Naive thymus-derived CD4-positive, alpha-beta T cell (primary cell): ENCODE measurements at regions not wholly inside any gene's neighbourhood (a gene's known extent, or its start where the extent isn't known, plus 50 kb on each side); places are given as distances from the start of the nearest gene placed in this dataset.
"Not testable (repeated sequence)": the region's sequence is repeated elsewhere in the genome, so short reads cannot be mapped to it uniquely, and the experiment has no call there.

Source experiments
- ATAC-seq: fragments of 150-1000 bp; cut with Tn5 transposase; 2 replicates; pipeline ENCODE4 v1.10.0; 2021; ENCODE audit warnings: mild to moderate bottlenecking, moderate library complexity
- CTCF ChIA-PET: fragments of 350-600 bp; sonication (Branson Sonifier 250); formaldehyde crosslinking; loops from one replicate; lab custom pipeline; 2021; ENCODE audit warnings: antibody characterized with exemption; lab: Charles Lee
- POLR2A ChIA-PET: fragments of 350-600 bp; sonication (Branson Sonifier 250); formaldehyde crosslinking; loops from one replicate; lab custom pipeline; 2021; ENCODE audit warnings: antibody characterized with exemption, inconsistent platforms; lab: Charles Lee
- DNase-seq, 9 donors: peaks; one replicate each; pipeline versions ENCODE4 v3.0.0 to v3.0.0-alpha.2; 2020 to 2022; ENCODE audit warnings: mixed read lengths in 1 of 9
- H3K27ac ChIP-seq: one replicate; pipeline ENCODE4 v1.7.0; 2013; ENCODE audit warnings: mild to moderate bottlenecking, low read depth, low read length, moderate library complexity
- H3K27me3 ChIP-seq, 2 donors: one replicate each; pipeline ENCODE4 v1.7.0; 2013; ENCODE audit warnings: low read length in 2 of 2, mild to moderate bottlenecking in 2 of 2, moderate library complexity in 2 of 2; ENCODE audit not compliant: control insufficient read depth in 2 of 2, insufficient read depth in 2 of 2
- H3K36me3 ChIP-seq, 3 experiments: 1 replicate in 2 of 3; 2 replicates in 1 of 3; pipeline ENCODE4 v1.7.0; 2013; ENCODE audit warnings: low read length in 3 of 3, mild to moderate bottlenecking in 3 of 3, moderate library complexity in 1 of 3; ENCODE audit not compliant: insufficient read depth in 3 of 3, control insufficient read depth in 2 of 3
- H3K4me1 ChIP-seq, 2 donors: one replicate each; pipeline ENCODE4 v1.7.0; 2013; ENCODE audit warnings: low read length in 2 of 2, mild to moderate bottlenecking in 2 of 2, moderate library complexity in 1 of 2; ENCODE audit not compliant: control insufficient read depth in 2 of 2, insufficient read depth in 2 of 2
- H3K4me3 ChIP-seq: 2 replicates; pipeline ENCODE4 v1.7.0; 2013; ENCODE audit warnings: mild to moderate bottlenecking, low read length
- H3K9me3 ChIP-seq, 3 experiments: 1 replicate in 2 of 3; 2 replicates in 1 of 3; pipeline ENCODE4 v1.7.0; 2013; ENCODE audit warnings: low read length in 3 of 3; ENCODE audit not compliant: control insufficient read depth in 2 of 3
- H3K27ac Mint-ChIP-seq, 9 donors: one replicate each; pipeline ENCODE4 v1.8.0; 2020 to 2022; ENCODE audit warnings: mixed read lengths in 9 of 9, mild to moderate bottlenecking in 8 of 9, moderate library complexity in 5 of 9, inconsistent platforms in 2 of 9
- H3K27me3 Mint-ChIP-seq, 5 donors: one replicate each; pipeline ENCODE4 v1.8.0; 2021 to 2022; ENCODE audit warnings: mixed read lengths in 5 of 5, mild to moderate bottlenecking in 1 of 5
- H3K36me3 Mint-ChIP-seq, 5 donors: one replicate each; pipeline ENCODE4 v1.8.0; 2020 to 2022; ENCODE audit warnings: mixed read lengths in 5 of 5, mild to moderate bottlenecking in 3 of 5, inconsistent platforms in 1 of 5
- H3K4me1 Mint-ChIP-seq, 7 donors: one replicate each; pipeline ENCODE4 v1.8.0; 2020 to 2022; ENCODE audit warnings: mixed read lengths in 7 of 7, mild to moderate bottlenecking in 3 of 7, inconsistent platforms in 1 of 7
- H3K4me3 Mint-ChIP-seq, 10 donors: one replicate each; pipeline ENCODE4 v1.8.0; 2020 to 2022; ENCODE audit warnings: mild to moderate bottlenecking in 10 of 10, mixed read lengths in 10 of 10, moderate library complexity in 6 of 10, inconsistent platforms in 2 of 10
- H3K9me3 Mint-ChIP-seq, 11 donors: one replicate each; pipeline ENCODE4 v1.8.0; 2020 to 2022; ENCODE audit warnings: mixed read lengths in 11 of 11, mild to moderate bottlenecking in 4 of 11, inconsistent platforms in 1 of 11, moderate library complexity in 1 of 11
- intact Hi-C, 2 donors: fragments of 100-400 bp; cut with micrococcal nuclease; formaldehyde crosslinking; loops; one replicate each; pipeline ENCODE4 v1.15.1; 2023

GRCh38 chr1:196043268-196043667, 565.0 kb downstream of the KCNT2 start:
- Mint-ChIP-seq H3K36me3 (no peaks in the 10 kb centered on the region), H3K9me3 (peaks cover 0 to 20% (median 7%) of the 10 kb centered on the region in 11 donors), H3K27me3 (no peaks in the 10 kb centered on the region), H3K4me1 (no peaks in the 10 kb centered on the region), H3K27ac (no peak overlapping the region), H3K4me3 (no peak overlapping the region)
- no peaks in the 10 kb centered on the region for H3K27me3 ChIP-seq
- intact Hi-C loops = no loop called here
- no peaks in the 10 kb centered on the region for H3K9me3 ChIP-seq
- CTCF ChIA-PET = no interaction called here
- H3K4me3 ChIP-seq = no peak overlapping the region
- POLR2A ChIA-PET = no interaction called here
- DNase-seq (no peak), ATAC-seq (no peak)
- H3K4me1 ChIP-seq = no peaks in the 10 kb centered on the region
- H3K36me3 ChIP-seq = no peaks in the 10 kb centered on the region
- no peak overlapping the region for H3K27ac ChIP-seq

GRCh38 chr1:196034080-196034706, 574.0 kb downstream of the KCNT2 start:
- H3K27me3 ChIP-seq = no peaks in the 10 kb centered on the region
- Mint-ChIP-seq H3K36me3 (no peaks in the 10 kb centered on the region), H3K4me3 (no peak overlapping the region), H3K27ac (no peak overlapping the region), H3K4me1 (no peaks in the 10 kb centered on the region), H3K27me3 (no peaks in the 10 kb centered on the region), H3K9me3 (peaks cover 0 to 25% (median 7%) of the 10 kb centered on the region in 11 donors)
- intact Hi-C loops = no loop called here
- ChIA-PET CTCF (no interaction called here), POLR2A (no interaction called here)
- no peaks in the 10 kb centered on the region for H3K36me3 ChIP-seq
- ATAC-seq (no peak), DNase-seq (no peak)
- no peaks in the 10 kb centered on the region for H3K4me1 ChIP-seq
- H3K27ac ChIP-seq = no peak overlapping the region
- H3K9me3 ChIP-seq = no peaks in the 10 kb centered on the region
- H3K4me3 ChIP-seq = no peak overlapping the region

GRCh38 chr1:196031387-196031786, 576.9 kb downstream of the KCNT2 start:
- CTCF ChIA-PET, intact Hi-C loops, H3K36me3 Mint-ChIP-seq, H3K27ac Mint-ChIP-seq, H3K4me1 ChIP-seq, H3K4me3 Mint-ChIP-seq, H3K9me3 ChIP-seq, DNase-seq, H3K4me3 ChIP-seq, H3K27me3 ChIP-seq, ATAC-seq, POLR2A ChIA-PET, H3K36me3 ChIP-seq, H3K27ac ChIP-seq, H3K27me3 Mint-ChIP-seq, H3K4me1 Mint-ChIP-seq: not testable (repeated sequence)
- peaks cover 0 to 13% (median 0%) of the 10 kb centered on the region in 11 donors for H3K9me3 Mint-ChIP-seq

- Mint-ChIP-seq H3K27ac (no peak overlapping the region), H3K27me3 (no peaks in the 10 kb centered on the region), H3K36me3 (no peaks in the 10 kb centered on the region), H3K9me3 (peaks cover 0 to 5% (median 0%) of the 10 kb centered on the region in 11 donors), H3K4me1 (no peaks in the 10 kb centered on the region), H3K4me3 (no peak overlapping the region)
- ChIA-PET CTCF (no interaction called here), POLR2A (no interaction called here)
- H3K27me3 ChIP-seq = no peaks in the 10 kb centered on the region
- no peak overlapping the region for H3K27ac ChIP-seq
- no peak for ATAC-seq
- intact Hi-C loops = no loop called here
- no peaks in the 10 kb centered on the region for H3K36me3 ChIP-seq
- no peak overlapping the region for H3K4me3 ChIP-seq
- no peaks in the 10 kb centered on the region for H3K4me1 ChIP-seq
- no peaks in the 10 kb centered on the region for H3K9me3 ChIP-seq
- DNase-seq = no peak
Observed at GRCh38 chr1:196030455-196030854, 577.8 kb downstream of the KCNT2 start.

- Histone ChIP-seq H3K4me1 (no peaks in the 10 kb centered on the region), H3K36me3 (no peaks in the 10 kb centered on the region)
- no peak for ATAC-seq
Observed at GRCh38 chr1:196029410-196029809, 578.8 kb downstream of the KCNT2 start.

GRCh38 chr1:196027127-196027526, 581.1 kb downstream of the KCNT2 start:
- ChIA-PET CTCF (no interaction called here), POLR2A (no interaction called here)
- Mint-ChIP-seq H3K4me1 (no peaks in the 10 kb centered on the region), H3K9me3 (peaks cover 0 to 11% (median 0%) of the 10 kb centered on the region in 11 donors), H3K36me3 (no peaks in the 10 kb centered on the region), H3K4me3 (no peak overlapping the region), H3K27me3 (no peaks in the 10 kb centered on the region), H3K27ac (no peak overlapping the region)
- no peak for DNase-seq
- Histone ChIP-seq H3K4me1 (no peaks in the 10 kb centered on the region), H3K4me3 (no peak overlapping the region), H3K27ac (no peak overlapping the region), H3K27me3 (no peaks in the 10 kb centered on the region), H3K36me3 (no peaks in the 10 kb centered on the region), H3K9me3 (no peaks in the 10 kb centered on the region)
- no peak for ATAC-seq
- intact Hi-C loops = no loop called here

More at GRCh38 chr1:196029410-196029809, 578.8 kb downstream of the KCNT2 start:
- intact Hi-C loops = no loop called here
- H3K27ac ChIP-seq = no peak overlapping the region
- Mint-ChIP-seq H3K36me3 (no peaks in the 10 kb centered on the region), H3K9me3 (peaks cover 0 to 5% (median 0%) of the 10 kb centered on the region in 11 donors), H3K4me3 (no peak overlapping the region), H3K27me3 (no peaks in the 10 kb centered on the region), H3K27ac (no peak overlapping the region), H3K4me1 (no peaks in the 10 kb centered on the region)
- POLR2A ChIA-PET = no interaction called here
- no peaks in the 10 kb centered on the region for H3K27me3 ChIP-seq
- no peaks in the 10 kb centered on the region for H3K9me3 ChIP-seq
- no peak for DNase-seq
- CTCF ChIA-PET = no interaction called here
- H3K4me3 ChIP-seq = no peak overlapping the region

GRCh38 chr1:196021174-196021573, 587.1 kb downstream of the KCNT2 start:
- H3K4me3 Mint-ChIP-seq, H3K27ac ChIP-seq, H3K27me3 ChIP-seq, H3K4me1 ChIP-seq, H3K4me3 ChIP-seq, H3K27me3 Mint-ChIP-seq, ATAC-seq, H3K4me1 Mint-ChIP-seq, H3K9me3 ChIP-seq, intact Hi-C loops, H3K27ac Mint-ChIP-seq, DNase-seq, POLR2A ChIA-PET, CTCF ChIA-PET, H3K36me3 Mint-ChIP-seq, H3K36me3 ChIP-seq: not testable (repeated sequence)
- peaks cover 0 to 11% (median 0%) of the 10 kb centered on the region in 11 donors for H3K9me3 Mint-ChIP-seq
